A549 (cell line): ENCODE measurements at regions not wholly inside any gene's neighbourhood (a gene's known extent, or its start where the extent isn't known, plus 50 kb on each side); places are given as distances from the start of the nearest gene placed in this dataset.

ENCODE experiments used
- ATAC-seq, 2 experiments: fragments of 200-7000 bp in 1 of 2; fragments of >200 bp in 1 of 2; cut with Nextera tagmentation in 1 of 2; cut with Tn5 transposase in 1 of 2; 3 replicates each; pipeline versions ENCODE4 v1.8.0 to v1.9.1; 2018 to 2020; ENCODE audit warnings: mild to moderate bottlenecking in 1 of 2, moderate library complexity in 1 of 2
- CTCF ChIA-PET: fragments of 300-600 bp; sonication (Branson Sonifier 250); formaldehyde crosslinking; extraction: SDS; loops from one replicate; lab custom pipeline; 2021; ENCODE audit warnings: antibody characterized with exemption, inconsistent platforms; lab: Yijun Ruan, JAX
- POLR2A ChIA-PET: fragments of 350-600 bp; formaldehyde crosslinking; extraction: SDS; loops from one replicate; lab custom pipeline; 2021; ENCODE audit warnings: antibody characterized with exemption, inconsistent platforms; lab: Yijun Ruan, JAX
- DNase-seq, 2 experiments: peaks; one replicate each; pipeline versions ENCODE4 v3.0.0 to v3.0.0-alpha.2; 2011 to 2016; ENCODE audit warnings: low read depth in 1 of 2, low spot score in 1 of 2
- FAIRE-seq: peaks from 2 replicates; lab custom pipeline; 2011; peaks lifted over from hg19 to GRCh38; lab: Jason Lieb, UNC
- H3K27ac ChIP-seq, 2 experiments: fragments of >200 bp; sonication (Bioruptor Twin); formaldehyde crosslinking; 3 replicates each; pipeline ENCODE4 v1.5.1; 2016 to 2017
- H3K4me1 ChIP-seq: fragments of >200 bp; sonication (Bioruptor Twin); formaldehyde crosslinking; 3 replicates; pipeline ENCODE4 v1.6.1; 2016
- H3K4me2 ChIP-seq: fragments of >200 bp; sonication (Bioruptor Twin); formaldehyde crosslinking; 3 replicates; pipeline ENCODE4 v1.6.1; 2016
- H3K4me3 ChIP-seq: fragments of >200 bp; sonication (Bioruptor Twin); formaldehyde crosslinking; 3 replicates; pipeline ENCODE4 v1.5.1; 2016
- H3K9me3 ChIP-seq: fragments of >200 bp; sonication (Bioruptor Twin); formaldehyde crosslinking; 3 replicates; pipeline ENCODE4 v1.6.1; 2016
- CEBPB ChIP-seq, 2 experiments: fragments of >200 bp in 1 of 2; sonication (Bioruptor Twin) in 1 of 2; formaldehyde crosslinking in 1 of 2; IDR thresholded peaks; 2 replicates each; pipeline ENCODE4 v1.6.1; 2012 to 2016
- CHD4 ChIP-seq: fragments of 200-600 bp; sonication (generic); IDR thresholded peaks from 2 replicates; pipeline ENCODE4 v1.6.1; 2016; ENCODE audit warnings: antibody characterized with exemption, mild to moderate bottlenecking, borderline replicate concordance
- EHF ChIP-seq: fragments of 250-450 bp; sonication (Bioruptor Pico); IDR thresholded peaks from 2 replicates; pipeline ENCODE4 v1.5.0; 2020; ENCODE audit warnings: mild to moderate bottlenecking
- EP300 ChIP-seq, 2 experiments: fragments of >200 bp; sonication (Bioruptor Twin); formaldehyde crosslinking; IDR thresholded peaks; 2 replicates in 1 of 2; 3 replicates in 1 of 2; pipeline ENCODE4 v1.6.1; 2016 to 2017
- ESRRA ChIP-seq: fragments of 150-350 bp; IDR thresholded peaks from 2 replicates; pipeline ENCODE4 v1.6.1; 2014; ENCODE audit warnings: mild to moderate bottlenecking, low read length, borderline replicate concordance
- GATA3 ChIP-seq: IDR thresholded peaks from 2 replicates; pipeline ENCODE4 v1.6.1; 2012; ENCODE audit warnings: borderline replicate concordance
- HDAC2 ChIP-seq: fragments of 200-600 bp; sonication (generic); IDR thresholded peaks from 2 replicates; pipeline ENCODE4 v1.6.1; 2016
- HOXA7 ChIP-seq: fragments of 250-450 bp; sonication (Bioruptor Pico); IDR thresholded peaks from 2 replicates; pipeline ENCODE4 v1.5.0; 2020; ENCODE audit warnings: mild to moderate bottlenecking, moderate library complexity
- HOXB13 ChIP-seq: fragments of 250-450 bp; sonication (Bioruptor Pico); IDR thresholded peaks from 2 replicates; pipeline ENCODE4 v1.5.0; 2020; ENCODE audit warnings: low read depth, mild to moderate bottlenecking, moderate library complexity
- JUNB ChIP-seq: fragments of >200 bp; sonication (Bioruptor Twin); formaldehyde crosslinking; IDR thresholded peaks from 2 replicates; pipeline ENCODE4 v1.6.1; 2016
- MAZ ChIP-seq: fragments of 150-350 bp; IDR thresholded peaks from 2 replicates; pipeline ENCODE4 v1.6.1; 2014; ENCODE audit warnings: antibody characterized with exemption, low read depth, low read length, borderline replicate concordance
- NPAS2 ChIP-seq: fragments of 250-450 bp; sonication (Bioruptor Pico); IDR thresholded peaks from 2 replicates; pipeline ENCODE4 v1.8.0; 2022; ENCODE audit warnings: mild to moderate bottlenecking, moderate library complexity, borderline replicate concordance
- PHF8 ChIP-seq: fragments of 200-600 bp; sonication (generic); IDR thresholded peaks from 2 replicates; pipeline ENCODE4 v1.6.1; 2016; ENCODE audit warnings: low read depth, mild to moderate bottlenecking, antibody characterized with exemption, moderate library complexity, borderline replicate concordance
- POLR2A ChIP-seq: IDR thresholded peaks from 2 replicates; pipeline ENCODE4 v1.6.1; 2012; ENCODE audit warnings: mild to moderate bottlenecking, low read length
- RCOR1 ChIP-seq: fragments of 150-350 bp; IDR thresholded peaks from 2 replicates; pipeline ENCODE4 v1.6.1; 2014; ENCODE audit warnings: antibody characterized with exemption, low read length, low read depth
- SREBF2 ChIP-seq: fragments of 450-650 bp; IDR thresholded peaks from 2 replicates; pipeline ENCODE4 v1.6.1; 2014; ENCODE audit warnings: mild to moderate bottlenecking, moderate library complexity
- ZC3H11A ChIP-seq: fragments of 450-650 bp; IDR thresholded peaks from 2 replicates; pipeline ENCODE4 v1.6.1; 2014; ENCODE audit warnings: antibody characterized with exemption, mild to moderate bottlenecking
- ZFP36 ChIP-seq: fragments of 450-650 bp; IDR thresholded peaks from 2 replicates; pipeline ENCODE4 v1.6.1; 2014; ENCODE audit warnings: borderline replicate concordance; ENCODE audit not compliant: partially characterized antibody
- ZNF302 ChIP-seq: fragments of 250-450 bp; sonication (Bioruptor Pico); IDR thresholded peaks from 2 replicates; pipeline ENCODE4 v1.9.0; 2021; ENCODE audit warnings: inconsistent platforms, mild to moderate bottlenecking, moderate library complexity
- ZSCAN20 ChIP-seq: fragments of 250-450 bp; sonication (Bioruptor Pico); IDR thresholded peaks from 2 replicates; pipeline ENCODE4 v1.8.0; 2022; ENCODE audit warnings: mild to moderate bottlenecking, moderate library complexity
- WGBS: methylation state at CpG from one replicate; pipeline ENCODE4 v1.1.6; 2017; ENCODE audit errors: missing lambda C conversion rate; 5-methylcytosine and 5-hydroxymethylcytosine counted together
- TF ChIP-seq, protein P1 (sequence below): fragments of 450-650 bp; IDR thresholded peaks from 2 replicates; pipeline ENCODE4 v1.6.1; 2014; ENCODE audit warnings: antibody characterized with exemption
- TF ChIP-seq, protein P2 (sequence below): fragments of 250-450 bp; sonication (Bioruptor Pico); IDR thresholded peaks from 2 replicates; pipeline ENCODE4 v1.5.0; 2020; ENCODE audit warnings: low read depth, mild to moderate bottlenecking, moderate library complexity
- TF ChIP-seq, protein P3 (sequence below): fragments of >200 bp; sonication (Bioruptor Twin); formaldehyde crosslinking; IDR thresholded peaks from 3 replicates; pipeline ENCODE4 v1.5.1; 2016
- TF ChIP-seq, protein P4 (sequence below): IDR thresholded peaks from 2 replicates; pipeline ENCODE4 v1.6.1; 2012
- TF ChIP-seq, protein P5 (sequence below): fragments of >200 bp; sonication (Bioruptor Twin); formaldehyde crosslinking; IDR thresholded peaks from 3 replicates; pipeline ENCODE4 v1.6.1; 2016

DNA sequence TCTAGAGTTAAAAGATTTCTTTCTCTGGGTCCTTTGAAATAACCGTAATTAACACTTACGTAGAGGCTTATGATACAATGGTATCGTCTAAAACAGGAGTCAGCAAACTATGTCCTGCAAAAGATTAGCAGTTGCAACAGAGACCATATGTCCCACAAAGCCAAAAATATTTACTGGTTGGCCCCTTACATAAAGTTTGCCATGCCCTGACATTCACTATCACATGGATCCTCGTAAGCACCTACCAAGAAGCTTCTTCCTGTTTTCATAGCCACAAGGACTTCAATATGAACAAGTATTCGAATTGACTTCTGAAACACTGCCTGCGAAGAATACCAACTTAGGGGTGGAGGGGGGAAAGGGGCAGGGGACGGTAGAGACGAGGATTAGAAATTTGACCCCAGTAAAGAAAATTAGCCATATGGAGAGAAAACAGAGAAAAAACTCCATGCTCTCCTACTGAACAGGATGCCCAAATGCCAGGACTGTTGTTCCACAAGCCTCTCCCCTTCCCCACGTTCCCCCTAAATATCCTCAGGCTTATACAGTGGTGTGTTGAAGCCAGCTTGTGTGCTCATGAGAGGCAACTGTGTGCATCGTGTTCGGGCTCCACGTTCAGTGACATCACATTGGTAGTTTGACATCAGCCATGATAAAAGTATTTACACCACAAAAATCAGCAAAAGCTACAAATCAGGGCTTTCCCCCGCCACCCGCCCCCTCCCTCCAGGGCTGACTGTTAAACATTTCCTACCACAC, 144.1 kb upstream of the HES1 start:
- DNase-seq (no peak), ATAC-seq (no peak), FAIRE-seq (no peak)
- peaks cover 4% of the 10 kb centered on the region; the same call in 1 of the 3 replicates for H3K9me3 ChIP-seq
- TF ChIP-seq, protein P1, sequence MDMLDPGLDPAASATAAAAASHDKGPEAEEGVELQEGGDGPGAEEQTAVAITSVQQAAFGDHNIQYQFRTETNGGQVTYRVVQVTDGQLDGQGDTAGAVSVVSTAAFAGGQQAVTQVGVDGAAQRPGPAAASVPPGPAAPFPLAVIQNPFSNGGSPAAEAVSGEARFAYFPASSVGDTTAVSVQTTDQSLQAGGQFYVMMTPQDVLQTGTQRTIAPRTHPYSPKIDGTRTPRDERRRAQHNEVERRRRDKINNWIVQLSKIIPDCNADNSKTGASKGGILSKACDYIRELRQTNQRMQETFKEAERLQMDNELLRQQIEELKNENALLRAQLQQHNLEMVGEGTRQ = no peak
- TF ChIP-seq, protein P2, sequence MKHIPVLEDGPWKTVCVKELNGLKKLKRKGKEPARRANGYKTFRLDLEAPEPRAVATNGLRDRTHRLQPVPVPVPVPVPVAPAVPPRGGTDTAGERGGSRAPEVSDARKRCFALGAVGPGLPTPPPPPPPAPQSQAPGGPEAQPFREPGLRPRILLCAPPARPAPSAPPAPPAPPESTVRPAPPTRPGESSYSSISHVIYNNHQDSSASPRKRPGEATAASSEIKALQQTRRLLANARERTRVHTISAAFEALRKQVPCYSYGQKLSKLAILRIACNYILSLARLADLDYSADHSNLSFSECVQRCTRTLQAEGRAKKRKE (CRISPR knock-in tag) = no peak
- no peak for TF ChIP-seq JUNB
- TF ChIP-seq ZC3H11A = no peak
- no peak for TF ChIP-seq CEBPB (IDR thresholded peaks at IDR 0.05)
- no peak for TF ChIP-seq HOXA7 (CRISPR knock-in tag)
- no peak for TF ChIP-seq HDAC2
- no peak for TF ChIP-seq HOXB13 (CRISPR knock-in tag)
- TF ChIP-seq, protein P3, sequence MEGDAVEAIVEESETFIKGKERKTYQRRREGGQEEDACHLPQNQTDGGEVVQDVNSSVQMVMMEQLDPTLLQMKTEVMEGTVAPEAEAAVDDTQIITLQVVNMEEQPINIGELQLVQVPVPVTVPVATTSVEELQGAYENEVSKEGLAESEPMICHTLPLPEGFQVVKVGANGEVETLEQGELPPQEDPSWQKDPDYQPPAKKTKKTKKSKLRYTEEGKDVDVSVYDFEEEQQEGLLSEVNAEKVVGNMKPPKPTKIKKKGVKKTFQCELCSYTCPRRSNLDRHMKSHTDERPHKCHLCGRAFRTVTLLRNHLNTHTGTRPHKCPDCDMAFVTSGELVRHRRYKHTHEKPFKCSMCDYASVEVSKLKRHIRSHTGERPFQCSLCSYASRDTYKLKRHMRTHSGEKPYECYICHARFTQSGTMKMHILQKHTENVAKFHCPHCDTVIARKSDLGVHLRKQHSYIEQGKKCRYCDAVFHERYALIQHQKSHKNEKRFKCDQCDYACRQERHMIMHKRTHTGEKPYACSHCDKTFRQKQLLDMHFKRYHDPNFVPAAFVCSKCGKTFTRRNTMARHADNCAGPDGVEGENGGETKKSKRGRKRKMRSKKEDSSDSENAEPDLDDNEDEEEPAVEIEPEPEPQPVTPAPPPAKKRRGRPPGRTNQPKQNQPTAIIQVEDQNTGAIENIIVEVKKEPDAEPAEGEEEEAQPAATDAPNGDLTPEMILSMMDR = no peak
- TF ChIP-seq SREBF2 = no peak
- TF ChIP-seq ZFP36 = no peak
- TF ChIP-seq POLR2A = no peak
- TF ChIP-seq ESRRA = no peak
- TF ChIP-seq, protein P4, sequence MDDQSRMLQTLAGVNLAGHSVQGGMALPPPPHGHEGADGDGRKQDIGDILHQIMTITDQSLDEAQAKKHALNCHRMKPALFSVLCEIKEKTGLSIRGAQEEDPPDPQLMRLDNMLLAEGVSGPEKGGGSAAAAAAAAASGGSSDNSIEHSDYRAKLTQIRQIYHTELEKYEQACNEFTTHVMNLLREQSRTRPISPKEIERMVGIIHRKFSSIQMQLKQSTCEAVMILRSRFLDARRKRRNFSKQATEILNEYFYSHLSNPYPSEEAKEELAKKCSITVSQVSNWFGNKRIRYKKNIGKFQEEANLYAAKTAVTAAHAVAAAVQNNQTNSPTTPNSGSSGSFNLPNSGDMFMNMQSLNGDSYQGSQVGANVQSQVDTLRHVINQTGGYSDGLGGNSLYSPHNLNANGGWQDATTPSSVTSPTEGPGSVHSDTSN = no peak
- TF ChIP-seq CHD4 = no peak
- ChIA-PET CTCF (no interaction called here), POLR2A (interaction anchor here (1.2 kb wide), 1 partner anchor 11 kb away, joined by 3 read pairs; no protein-coding TSS in a partner anchor)
- H3K4me1 ChIP-seq = no peaks in the 10 kb centered on the region
- no peak overlapping the region for H3K4me3 ChIP-seq
- 83% methylated on average over 13 of the region's 14 CpGs for WGBS
- H3K27ac ChIP-seq = no peak overlapping the region
- no peak overlapping the region for H3K4me2 ChIP-seq

DNA sequence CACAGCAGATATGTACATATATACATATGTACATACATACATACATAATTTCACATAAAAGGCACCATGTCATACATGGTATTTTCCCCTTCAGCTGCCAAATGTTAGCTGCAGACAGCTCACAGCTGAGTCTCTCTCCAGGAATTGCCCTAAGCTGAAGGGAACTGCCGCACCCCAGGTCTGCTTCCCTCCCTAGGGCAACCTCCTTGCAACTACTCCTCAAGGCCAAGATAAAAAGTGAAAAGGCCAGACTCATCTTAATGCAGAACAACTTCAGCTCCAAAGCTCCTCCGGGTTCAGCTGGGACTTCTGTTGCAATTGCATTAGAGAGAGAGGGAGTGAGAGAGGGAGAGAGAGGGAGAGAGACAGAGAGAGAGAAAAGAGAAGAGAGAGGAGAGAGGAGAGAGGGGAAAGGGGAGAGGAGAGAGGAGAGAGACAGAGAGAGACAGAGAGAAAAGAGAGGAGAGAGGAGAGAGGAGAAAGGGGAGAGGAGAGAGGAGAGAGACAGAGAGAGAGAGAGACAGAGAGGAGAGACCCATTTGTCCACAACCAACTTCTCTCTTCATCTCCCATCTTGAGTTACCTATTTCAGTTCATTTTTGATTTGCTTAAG, 143.4 kb upstream of the HES1 start:
- WGBS = 60% methylated on average over 2 of the region's 2 CpGs
- H3K4me3 ChIP-seq = no peak overlapping the region
- DNase-seq (no peak), FAIRE-seq (no peak), ATAC-seq (no peak)
- ChIA-PET CTCF (interaction anchor here (1.2 kb wide), 1 partner anchor 11 kb away, joined by 3 read pairs; no protein-coding TSS in a partner anchor), POLR2A (interaction anchor here (1.2 kb wide), 1 partner anchor 10 kb away, joined by 3 read pairs; no protein-coding TSS in a partner anchor)
- peaks cover 4% of the 10 kb centered on the region; the same call in 1 of the 3 replicates for H3K9me3 ChIP-seq
- no peaks in the 10 kb centered on the region for H3K4me1 ChIP-seq
- H3K27ac ChIP-seq = no peak overlapping the region
- no peak overlapping the region for H3K4me2 ChIP-seq
- TF ChIP-seq NPAS2 (CRISPR knock-in tag) (no peak), MAZ (no peak), ZNF302 (CRISPR knock-in tag) (no peak), CHD4 (no peak), GATA3 (no peak), POLR2A (no peak), RCOR1 (no peak), EHF (CRISPR knock-in tag) (no peak), EP300 (IDR thresholded peaks at IDR 0.05) (no peak), ZSCAN20 (CRISPR knock-in tag) (no peak), ZC3H11A (no peak), PHF8 (no peak)
- TF ChIP-seq, protein P5, sequence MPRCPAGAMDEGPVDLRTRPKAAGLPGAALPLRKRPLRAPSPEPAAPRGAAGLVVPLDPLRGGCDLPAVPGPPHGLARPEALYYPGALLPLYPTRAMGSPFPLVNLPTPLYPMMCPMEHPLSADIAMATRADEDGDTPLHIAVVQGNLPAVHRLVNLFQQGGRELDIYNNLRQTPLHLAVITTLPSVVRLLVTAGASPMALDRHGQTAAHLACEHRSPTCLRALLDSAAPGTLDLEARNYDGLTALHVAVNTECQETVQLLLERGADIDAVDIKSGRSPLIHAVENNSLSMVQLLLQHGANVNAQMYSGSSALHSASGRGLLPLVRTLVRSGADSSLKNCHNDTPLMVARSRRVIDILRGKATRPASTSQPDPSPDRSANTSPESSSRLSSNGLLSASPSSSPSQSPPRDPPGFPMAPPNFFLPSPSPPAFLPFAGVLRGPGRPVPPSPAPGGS = no peak
- TF ChIP-seq, protein P4 = no peak
- TF ChIP-seq, protein P2 (CRISPR knock-in tag) = no peak
- TF ChIP-seq, protein P3 = no peak
